ENCODE measurements at regions not wholly inside any gene's neighbourhood (a gene's known extent, or its start where the extent isn't known, plus 50 kb on each side); places are given as distances from the start of the nearest gene placed in this dataset.

GRCh38 chr12:19834592-19834991 lies 395.3 kb downstream of the AEBP2 start:
- H3K27me3 ChIP-seq = no peaks in the 10 kb centered on the region
- H3K36me3 ChIP-seq = no peaks in the 10 kb centered on the region
- no peaks in the 10 kb centered on the region for H3K9me3 ChIP-seq

GRCh38 chr12:19836056-19836455 lies 396.8 kb downstream of the AEBP2 start:
- no peaks in the 10 kb centered on the region for H3K9me3 ChIP-seq
- no peaks in the 10 kb centered on the region for H3K4me1 ChIP-seq
- DNase-seq = no peak
- no peak overlapping the region for H3K4me3 ChIP-seq
- TF ChIP-seq POLR2A (IDR thresholded peaks at IDR 0.05) (no peak), CTCF (IDR thresholded peaks at IDR 0.05) (no peak)
- no peaks in the 10 kb centered on the region for H3K27me3 ChIP-seq
- H3K27ac ChIP-seq = no peak overlapping the region
- H3K36me3 ChIP-seq = no peaks in the 10 kb centered on the region

More at GRCh38 chr12:19834592-19834991, 395.3 kb downstream of the AEBP2 start:
- Histone ChIP-seq H3K27ac (no peak overlapping the region), H3K4me3 (no peak overlapping the region), H3K4me1 (no peaks in the 10 kb centered on the region)
- no peak for DNase-seq
- TF ChIP-seq POLR2A (IDR thresholded peaks at IDR 0.05) = no peak
- TF ChIP-seq CTCF (IDR thresholded peaks at IDR 0.05) = no peak

GRCh38 chr12:19836456-19836855 lies 397.2 kb downstream of the AEBP2 start:
- H3K4me1 ChIP-seq = no peaks in the 10 kb centered on the region
- H3K27me3 ChIP-seq = no peaks in the 10 kb centered on the region
- H3K36me3 ChIP-seq = no peaks in the 10 kb centered on the region
- no peak overlapping the region for H3K27ac ChIP-seq
- DNase-seq = no peak
- H3K9me3 ChIP-seq = no peaks in the 10 kb centered on the region
- H3K4me3 ChIP-seq = no peak overlapping the region
- TF ChIP-seq CTCF (IDR thresholded peaks at IDR 0.05) = no peak

- H3K4me1 ChIP-seq = no peaks in the 10 kb centered on the region
- DNase-seq = no peak
- H3K27me3 ChIP-seq = no peaks in the 10 kb centered on the region
- no peak overlapping the region for H3K4me3 ChIP-seq
- no peaks in the 10 kb centered on the region for H3K36me3 ChIP-seq
- no peak for TF ChIP-seq POLR2A (IDR thresholded peaks at IDR 0.05)
- no peak for TF ChIP-seq CTCF (IDR thresholded peaks at IDR 0.05)
- no peak overlapping the region for H3K27ac ChIP-seq
- H3K9me3 ChIP-seq = no peaks in the 10 kb centered on the region
Measured at GRCh38 chr12:19837543-19837942, 398.3 kb downstream of the AEBP2 start.

GRCh38 chr12:19841451-19841850 lies 402.2 kb downstream of the AEBP2 start:
- no peaks in the 10 kb centered on the region for H3K36me3 ChIP-seq
- no peaks in the 10 kb centered on the region for H3K9me3 ChIP-seq
- no peaks in the 10 kb centered on the region for H3K27me3 ChIP-seq
- TF ChIP-seq CTCF (IDR thresholded peaks at IDR 0.05) (no peak), POLR2A (IDR thresholded peaks at IDR 0.05) (no peak)
- no peaks in the 10 kb centered on the region for H3K4me1 ChIP-seq
- H3K4me3 ChIP-seq = no peak overlapping the region
- no peak for DNase-seq
- H3K27ac ChIP-seq = no peak overlapping the region

GRCh38 chr12:19842116-19842515 lies 402.8 kb downstream of the AEBP2 start:
- no peaks in the 10 kb centered on the region for H3K36me3 ChIP-seq
- DNase-seq = no peak
- TF ChIP-seq POLR2A (IDR thresholded peaks at IDR 0.05) (no peak), CTCF (IDR thresholded peaks at IDR 0.05) (no peak)
- no peak overlapping the region for H3K4me3 ChIP-seq
- H3K4me1 ChIP-seq = no peaks in the 10 kb centered on the region
- no peaks in the 10 kb centered on the region for H3K9me3 ChIP-seq
- H3K27me3 ChIP-seq = no peaks in the 10 kb centered on the region
- H3K27ac ChIP-seq = no peak overlapping the region

All from Peyer's patch (tissue), 4 donors.